GM21825 (cell line): ENCODE measurements at regions not wholly inside any gene's neighbourhood (a gene's known extent, or its start where the extent isn't known, plus 50 kb on each side); places are given as distances from the start of the nearest gene placed in this dataset.
"Not testable (repeated sequence)": the region's sequence is repeated elsewhere in the genome, so short reads cannot be mapped to it uniquely, and the experiment has no call there.

Experiments
- ATAC-seq: cut with Tn5 transposase; IDR thresholded peaks from one replicate; pipeline ENCODE4 v1.9.1; 2021; ENCODE audit warnings: mild to moderate bottlenecking, moderate library complexity; ENCODE audit not compliant: unreplicated experiment

- ATAC-seq: no peak
Observed at GRCh38 chr2:242041816-242042215, 172.3 kb downstream of the RTP5 start.

- ATAC-seq: no peak
Observed at GRCh38 chr2:242043538-242044312, 174.2 kb downstream of the RTP5 start.

GRCh38 chr2:242044313-242044590, 174.7 kb downstream of the RTP5 start:
- ATAC-seq: no peak

- ATAC-seq: not testable (repeated sequence)
Observed at GRCh38 chr2:242045596-242046144, 176.1 kb downstream of the RTP5 start.

- ATAC-seq: no peak
Observed at GRCh38 chr2:242046206-242046826, 176.8 kb downstream of the RTP5 start.

GRCh38 chr2:242047963-242048362, 178.4 kb downstream of the RTP5 start:
- no peak for ATAC-seq

GRCh38 chr2:242048479-242048878, 178.9 kb downstream of the RTP5 start:
- ATAC-seq: no peak

- not testable (repeated sequence) for ATAC-seq
Observed at GRCh38 chr2:242049492-242049891, 180.0 kb downstream of the RTP5 start.

- ATAC-seq: no peak
Observed at GRCh38 chr2:242051463-242051862, 181.9 kb downstream of the RTP5 start.

GRCh38 chr2:242052421-242052820, 182.9 kb downstream of the RTP5 start:
- ATAC-seq: no peak

GRCh38 chr2:242053921-242054320, 184.4 kb downstream of the RTP5 start:
- no peak for ATAC-seq

GRCh38 chr2:242054406-242054805, 184.9 kb downstream of the RTP5 start:
- no peak for ATAC-seq

- no peak for ATAC-seq
Observed at GRCh38 chr2:242054881-242055801, 185.6 kb downstream of the RTP5 start.

- ATAC-seq: no peak
Observed at GRCh38 chr2:242056026-242056425, 186.5 kb downstream of the RTP5 start.

GRCh38 chr2:242056785-242057184, 187.3 kb downstream of the RTP5 start:
- ATAC-seq: no peak

- ATAC-seq: no peak
Observed at GRCh38 chr2:242057379-242058040, 188.0 kb downstream of the RTP5 start.

- no peak for ATAC-seq
Observed at GRCh38 chr2:242058116-242058680, 188.7 kb downstream of the RTP5 start.

- no peak for ATAC-seq
Observed at GRCh38 chr2:242059566-242059965, 190.0 kb downstream of the RTP5 start.

- ATAC-seq: no peak
Observed at GRCh38 chr2:242060212-242060835, 190.8 kb downstream of the RTP5 start.

- not testable (repeated sequence) for ATAC-seq
Observed at GRCh38 chr2:242061930-242062329, 192.4 kb downstream of the RTP5 start.
